A549 (cell line): ENCODE measurements at regions not wholly inside any gene's neighbourhood (a gene's known extent, or its start where the extent isn't known, plus 50 kb on each side); places are given as distances from the start of the nearest gene placed in this dataset.

Experiments
- BHLHE40 ChIP-seq: IDR thresholded peaks from 2 replicates; pipeline ENCODE4 v1.6.1; 2012; ENCODE audit warnings: low read depth, low read length, inconsistent platforms
- CHD4 ChIP-seq: fragments of 200-600 bp; sonication (generic); IDR thresholded peaks from 2 replicates; pipeline ENCODE4 v1.6.1; 2016; ENCODE audit warnings: antibody characterized with exemption, mild to moderate bottlenecking, borderline replicate concordance
- ELK1 ChIP-seq: fragments of 150-350 bp; IDR thresholded peaks from 2 replicates; pipeline ENCODE4 v1.6.1; 2014; ENCODE audit warnings: low read depth, mild to moderate bottlenecking, low read length
- KDM5A ChIP-seq: fragments of 200-600 bp; sonication (generic); IDR thresholded peaks from 2 replicates; pipeline ENCODE4 v1.6.1; 2016; ENCODE audit warnings: antibody characterized with exemption, mild to moderate bottlenecking
- PBX3 ChIP-seq: IDR thresholded peaks from 2 replicates; pipeline ENCODE4 v1.6.1; 2012
- TF ChIP-seq, protein P1 (sequence below): fragments of >200 bp; sonication (Bioruptor Twin); formaldehyde crosslinking; IDR thresholded peaks from 3 replicates; pipeline ENCODE4 v1.5.1; 2016
- TF ChIP-seq, protein P2 (sequence below): IDR thresholded peaks from 2 replicates; pipeline ENCODE4 v1.6.1; 2012; ENCODE audit warnings: low read depth, borderline replicate concordance
- TF ChIP-seq, protein P3 (sequence below): IDR thresholded peaks from 2 replicates; pipeline ENCODE4 v1.6.1; 2012

- TF ChIP-seq, protein P1, sequence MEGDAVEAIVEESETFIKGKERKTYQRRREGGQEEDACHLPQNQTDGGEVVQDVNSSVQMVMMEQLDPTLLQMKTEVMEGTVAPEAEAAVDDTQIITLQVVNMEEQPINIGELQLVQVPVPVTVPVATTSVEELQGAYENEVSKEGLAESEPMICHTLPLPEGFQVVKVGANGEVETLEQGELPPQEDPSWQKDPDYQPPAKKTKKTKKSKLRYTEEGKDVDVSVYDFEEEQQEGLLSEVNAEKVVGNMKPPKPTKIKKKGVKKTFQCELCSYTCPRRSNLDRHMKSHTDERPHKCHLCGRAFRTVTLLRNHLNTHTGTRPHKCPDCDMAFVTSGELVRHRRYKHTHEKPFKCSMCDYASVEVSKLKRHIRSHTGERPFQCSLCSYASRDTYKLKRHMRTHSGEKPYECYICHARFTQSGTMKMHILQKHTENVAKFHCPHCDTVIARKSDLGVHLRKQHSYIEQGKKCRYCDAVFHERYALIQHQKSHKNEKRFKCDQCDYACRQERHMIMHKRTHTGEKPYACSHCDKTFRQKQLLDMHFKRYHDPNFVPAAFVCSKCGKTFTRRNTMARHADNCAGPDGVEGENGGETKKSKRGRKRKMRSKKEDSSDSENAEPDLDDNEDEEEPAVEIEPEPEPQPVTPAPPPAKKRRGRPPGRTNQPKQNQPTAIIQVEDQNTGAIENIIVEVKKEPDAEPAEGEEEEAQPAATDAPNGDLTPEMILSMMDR: no peak
- no peak for TF ChIP-seq CHD4
- TF ChIP-seq BHLHE40: no peak
- no peak for TF ChIP-seq KDM5A
- no peak for TF ChIP-seq ELK1
- TF ChIP-seq, protein P2, sequence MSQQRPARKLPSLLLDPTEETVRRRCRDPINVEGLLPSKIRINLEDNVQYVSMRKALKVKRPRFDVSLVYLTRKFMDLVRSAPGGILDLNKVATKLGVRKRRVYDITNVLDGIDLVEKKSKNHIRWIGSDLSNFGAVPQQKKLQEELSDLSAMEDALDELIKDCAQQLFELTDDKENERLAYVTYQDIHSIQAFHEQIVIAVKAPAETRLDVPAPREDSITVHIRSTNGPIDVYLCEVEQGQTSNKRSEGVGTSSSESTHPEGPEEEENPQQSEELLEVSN: 0 out of 2 replicates have a peak, but pooled peaks have one; percentile 21
- no peak for TF ChIP-seq PBX3
- TF ChIP-seq, protein P3, sequence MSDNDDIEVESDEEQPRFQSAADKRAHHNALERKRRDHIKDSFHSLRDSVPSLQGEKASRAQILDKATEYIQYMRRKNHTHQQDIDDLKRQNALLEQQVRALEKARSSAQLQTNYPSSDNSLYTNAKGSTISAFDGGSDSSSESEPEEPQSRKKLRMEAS: no peak
Observed at GRCh38 chr16:85169333-85170065, 57.2 kb upstream of the CIBAR2 start.
